NCI-H1105 treated with DMSO at 0.1 percent for 48 hours (cell line): ENCODE measurements at regions not wholly inside any gene's neighbourhood (a gene's known extent, or its start where the extent isn't known, plus 50 kb on each side); places are given as distances from the start of the nearest gene placed in this dataset.
A peak's percentile ranks its signal among the peaks of the same experiment; 100 is the strongest.
"Not testable (repeated sequence)": the region's sequence is repeated elsewhere in the genome, so short reads cannot be mapped to it uniquely, and the experiment has no call there.

Experiments
- DNase-seq: peaks from one replicate; lab custom pipeline; 2025; lab: John Stamatoyannopoulos, UW

GRCh38 chr4:181105487-181105886 is 1137.7 kb upstream of the TENM3 start:
- DNase-seq = peak; percentile 61

GRCh38 chr4:181106398-181106797 is 1136.8 kb upstream of the TENM3 start:
- no peak for DNase-seq

DNA sequence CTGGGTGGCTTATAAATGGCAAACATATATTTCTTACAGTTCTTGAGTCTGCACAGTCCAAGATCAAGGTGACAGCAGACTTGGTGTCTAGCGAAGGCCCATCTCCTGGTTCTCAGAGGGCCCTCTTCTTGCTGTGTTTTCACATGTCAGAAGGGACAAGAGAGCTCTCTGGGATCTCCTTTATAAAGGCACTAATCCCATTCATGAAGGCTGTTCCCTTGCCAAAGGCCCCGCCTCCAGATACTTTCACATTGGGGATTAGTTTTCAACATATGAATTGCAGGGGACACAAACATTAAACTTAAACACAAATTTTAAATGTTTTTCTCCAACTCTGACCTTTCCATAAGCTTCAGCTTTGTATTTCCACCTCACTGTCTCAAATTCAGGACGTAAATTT is 1135.0 kb upstream of the TENM3 start:
- DNase-seq = no peak

- no peak for DNase-seq
Measured at GRCh38 chr4:181119186-181119585, 1124.0 kb upstream of the TENM3 start.

- no peak for DNase-seq
Measured at GRCh38 chr4:181121733-181122132, 1121.5 kb upstream of the TENM3 start.

DNA sequence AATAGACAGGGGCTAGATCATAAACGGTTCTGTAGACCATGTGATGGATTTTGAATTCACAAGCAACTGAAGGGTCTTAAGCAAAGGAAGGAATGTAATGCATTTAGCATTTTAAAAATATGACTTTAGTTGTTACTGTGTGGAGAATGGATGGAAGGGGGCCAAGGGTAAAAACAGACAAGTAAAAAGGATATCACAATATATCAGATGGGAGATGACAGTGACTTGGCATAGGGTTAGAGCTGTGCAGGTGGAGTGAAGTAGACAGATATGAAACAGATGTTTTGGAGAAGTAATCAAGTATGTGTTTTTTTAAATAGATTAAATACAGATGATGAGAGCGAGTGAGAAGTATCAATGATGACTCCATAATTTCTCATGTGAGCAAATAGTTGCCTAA is 1116.0 kb upstream of the TENM3 start:
- DNase-seq = no peak

GRCh38 chr4:181130317-181130716 is 1112.9 kb upstream of the TENM3 start:
- not testable (repeated sequence) for DNase-seq

GRCh38 chr4:181137351-181137750 is 1105.9 kb upstream of the TENM3 start:
- DNase-seq = no peak

DNA sequence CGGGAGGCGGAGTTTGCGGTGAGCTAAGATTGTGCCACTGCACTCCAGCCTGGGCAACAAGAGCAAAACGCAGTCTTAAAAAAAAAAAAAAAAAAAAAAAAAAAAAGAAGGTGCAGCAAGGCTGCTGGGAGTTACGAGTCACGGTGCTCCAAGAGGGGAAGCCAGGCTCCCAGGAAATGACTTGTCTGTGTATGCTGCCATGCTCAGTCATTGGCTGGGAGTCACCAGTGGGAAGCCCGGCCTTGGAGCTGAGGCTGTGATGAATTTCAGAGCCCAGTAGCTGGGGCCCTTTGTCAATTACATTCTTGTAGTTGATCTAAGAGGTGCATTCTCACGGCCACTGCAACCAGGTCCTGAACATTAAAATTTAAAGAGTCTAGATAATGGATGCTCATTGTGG is 1105.1 kb upstream of the TENM3 start:
- no peak for DNase-seq

- peak; percentile 82 for DNase-seq
Measured at GRCh38 chr4:181140037-181140603, 1103.1 kb upstream of the TENM3 start.

DNA sequence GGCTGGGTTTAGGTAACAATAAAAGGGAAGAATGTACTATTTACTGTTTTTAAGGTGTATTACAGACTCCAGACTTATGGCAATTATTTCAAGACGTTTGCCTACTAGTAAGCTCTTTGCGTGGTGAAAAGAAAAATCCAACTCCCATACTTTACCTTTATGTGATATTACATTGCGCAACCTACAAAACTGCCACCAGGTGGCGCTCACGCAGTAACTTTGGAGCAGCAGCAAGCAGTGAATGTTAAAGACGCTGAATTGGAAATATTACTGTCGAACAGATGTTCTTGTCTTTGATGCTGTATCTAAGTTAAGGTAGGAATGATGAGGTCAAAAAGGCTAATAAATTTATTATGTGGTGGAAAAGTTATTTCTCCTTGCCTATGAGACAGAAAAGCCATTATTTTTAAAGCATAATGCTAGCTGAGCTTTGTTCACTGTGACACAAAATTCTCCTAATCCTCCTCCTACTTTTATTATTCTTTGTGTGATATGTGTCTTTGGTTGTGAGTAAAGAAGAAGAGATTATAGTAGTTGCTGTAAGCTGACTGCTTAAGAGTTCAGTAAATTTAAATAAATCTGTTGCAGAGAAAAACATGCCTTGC is 1099.8 kb upstream of the TENM3 start:
- peak; percentile 51 for DNase-seq

DNA sequence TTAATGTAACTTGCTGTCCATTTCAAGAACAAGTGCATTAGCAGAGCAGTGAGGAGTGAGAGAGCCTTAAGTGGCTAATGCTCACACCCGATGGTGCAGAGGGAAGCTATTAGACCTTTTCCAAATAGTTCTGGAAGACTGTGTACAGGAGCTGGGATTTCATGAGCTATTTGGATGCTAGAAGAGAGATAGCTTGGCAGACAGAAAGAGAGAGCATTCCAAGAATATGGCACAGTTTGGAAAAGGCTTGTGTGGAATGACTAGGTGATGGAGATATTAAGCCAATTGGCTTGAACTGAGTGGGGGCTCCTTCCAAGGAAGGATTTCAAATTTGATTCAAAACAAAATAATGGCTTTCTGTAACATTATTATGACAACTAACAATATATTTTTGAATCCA is 1097.2 kb upstream of the TENM3 start:
- DNase-seq = no peak

DNA sequence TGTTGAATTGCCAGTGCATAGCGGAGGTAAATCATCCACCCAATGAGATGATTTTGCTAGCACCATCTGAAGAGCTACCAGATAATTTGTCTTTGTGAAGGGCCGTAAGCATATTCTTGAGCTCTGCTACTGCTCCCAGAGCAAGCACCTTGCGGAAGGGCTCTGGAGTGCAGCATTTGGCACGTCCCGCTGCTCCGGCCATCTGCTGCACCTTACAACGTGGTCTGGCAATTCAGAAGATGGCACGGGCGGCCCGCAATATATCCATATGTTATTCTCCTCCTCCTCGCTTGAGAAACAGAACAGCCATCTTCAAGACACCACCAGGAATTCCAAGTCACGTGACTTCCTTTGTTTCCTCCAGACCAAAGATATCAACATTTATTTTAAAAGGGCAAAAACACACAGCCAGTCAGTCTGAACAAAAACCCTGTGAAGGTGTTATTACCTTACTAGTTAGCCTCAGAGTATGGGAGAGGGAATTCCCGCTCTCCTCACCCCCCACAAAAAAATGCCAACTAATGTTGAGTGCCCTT is 1095.7 kb upstream of the TENM3 start:
- no peak for DNase-seq

DNA sequence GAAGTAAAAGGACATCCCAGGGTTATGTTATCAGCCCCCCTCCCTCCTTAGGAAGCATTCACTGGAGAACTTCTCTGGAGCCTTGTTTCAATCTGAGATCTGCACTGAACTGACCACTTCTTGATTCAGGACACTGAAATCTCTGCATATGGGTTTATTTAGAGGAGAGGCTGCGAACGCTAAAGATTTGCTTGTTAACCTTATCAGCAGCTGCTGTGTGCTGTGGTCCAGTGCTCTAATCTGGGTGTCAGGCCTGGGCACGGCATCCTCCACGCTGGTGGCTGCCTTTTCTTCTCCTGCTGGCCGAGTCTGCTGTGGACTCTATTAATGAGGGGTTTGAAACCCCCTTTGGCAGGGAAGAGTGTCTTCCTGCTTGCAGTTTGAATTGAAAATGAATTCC is 1094.7 kb upstream of the TENM3 start:
- no peak for DNase-seq

- DNase-seq = peak; percentile 84
Measured at GRCh38 chr4:181150191-181150590, 1093.0 kb upstream of the TENM3 start.

DNA sequence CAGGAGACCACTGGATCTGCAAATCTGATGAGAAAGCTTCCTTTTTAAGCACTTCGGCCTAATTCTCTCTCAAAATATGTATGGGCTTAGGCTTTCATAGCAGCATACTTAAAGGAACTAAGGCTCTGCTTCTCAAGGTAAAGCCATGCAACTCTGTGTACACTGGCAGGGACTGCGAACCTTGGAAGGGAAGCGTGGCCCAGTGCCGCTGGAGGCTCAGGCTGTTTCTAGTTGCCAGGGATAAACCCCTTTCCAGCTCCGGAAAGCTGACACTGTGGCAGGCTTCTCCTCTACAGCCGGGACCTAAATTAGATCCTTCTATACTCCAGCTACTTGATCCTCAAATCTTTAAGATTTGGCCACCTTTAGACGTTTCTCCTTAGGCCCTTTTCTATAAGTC is 1091.3 kb upstream of the TENM3 start:
- no peak for DNase-seq

DNA sequence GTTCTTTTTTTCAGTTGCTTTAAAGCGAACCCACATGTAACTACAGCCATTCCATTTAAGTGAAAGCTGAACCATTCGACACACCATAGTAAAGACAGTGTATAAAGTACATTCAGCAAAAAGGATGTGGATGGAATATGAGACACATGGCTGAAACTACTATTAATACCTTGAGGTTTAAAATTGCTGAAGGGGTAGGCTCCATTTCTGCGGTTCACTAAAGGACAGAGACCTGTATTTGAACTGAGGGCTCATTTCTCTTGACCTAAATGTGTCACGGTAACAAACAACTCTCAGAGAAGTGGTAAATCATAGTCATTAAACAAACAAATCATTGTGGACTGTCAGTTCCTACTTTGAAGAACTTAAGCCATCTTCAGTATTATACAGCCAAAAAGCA is 1085.6 kb upstream of the TENM3 start:
- DNase-seq = no peak

- peak; percentile 31 for DNase-seq
Measured at GRCh38 chr4:181158971-181159370, 1084.2 kb upstream of the TENM3 start.

- no peak for DNase-seq
Measured at GRCh38 chr4:181161669-181162068, 1081.5 kb upstream of the TENM3 start.

DNA sequence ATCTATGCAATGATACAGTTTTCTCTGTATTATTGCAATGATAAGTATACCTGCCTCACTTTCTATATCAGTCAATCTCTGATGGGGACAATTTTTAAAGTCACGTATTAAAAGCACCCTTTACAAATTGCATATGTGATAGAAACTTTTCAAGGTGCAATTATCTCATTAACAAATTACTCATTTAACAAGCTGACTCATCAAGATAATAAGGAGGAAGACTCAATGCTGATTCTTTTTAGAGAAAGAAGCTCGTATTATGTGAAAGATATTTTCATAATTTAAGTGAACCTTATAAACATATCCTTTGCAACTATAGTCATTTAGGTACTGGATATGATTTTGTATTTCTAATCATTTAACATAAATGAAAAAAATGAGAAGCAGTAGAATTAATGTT is 1080.9 kb upstream of the TENM3 start:
- DNase-seq = no peak

DNA sequence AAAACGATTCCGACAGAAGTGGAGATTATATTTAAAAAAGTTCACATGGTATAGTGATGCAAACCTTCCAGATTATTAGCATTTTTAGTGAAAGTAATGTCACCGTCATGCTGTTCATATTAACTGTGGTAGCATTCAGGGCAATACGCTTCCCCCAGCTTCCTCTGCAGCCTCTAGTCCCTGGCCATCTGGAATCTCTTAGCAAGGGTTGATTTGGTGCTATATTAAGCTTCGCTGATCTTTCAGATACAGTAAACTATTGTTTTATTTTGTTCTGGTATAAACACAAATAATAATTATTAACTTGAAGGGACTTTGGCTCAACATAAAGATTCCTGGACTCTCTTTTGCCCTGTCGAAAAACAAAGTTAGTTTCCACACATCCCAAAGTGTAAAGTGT is 1080.5 kb upstream of the TENM3 start:
- DNase-seq = no peak

GRCh38 chr4:181166742-181167399 is 1076.3 kb upstream of the TENM3 start:
- DNase-seq = no peak

GRCh38 chr4:181168011-181168805 is 1075.0 kb upstream of the TENM3 start:
- no peak for DNase-seq
